Stomach (tissue), 4 donors: ENCODE measurements at regions not wholly inside any gene's neighbourhood (a gene's known extent, or its start where the extent isn't known, plus 50 kb on each side); places are given as distances from the start of the nearest gene placed in this dataset.

Experiments
- CTCF ChIP-seq, 7 experiments: fragments of 450-650 bp in 4 of 7; fragments of 200-600 bp in 3 of 7; sonication (generic) in 3 of 7; IDR thresholded peaks; one replicate each; pipeline ENCODE4 v1.5.1; 2016 to 2019; ENCODE audit warnings: antibody characterized with exemption in 7 of 7, control low read depth in 2 of 7, mild to moderate bottlenecking in 1 of 7
- POLR2A ChIP-seq, 4 donors: fragments of 450-650 bp; IDR thresholded peaks; one replicate each; pipeline ENCODE4 v1.6.1; 2016; ENCODE audit warnings: antibody characterized with exemption in 4 of 4, control low read depth in 2 of 4, mild to moderate bottlenecking in 1 of 4, moderate library complexity in 1 of 4
- POLR2AphosphoS5 ChIP-seq, 3 donors: sonication (generic); formaldehyde crosslinking; IDR thresholded peaks; one replicate each; pipeline ENCODE4 v1.6.1; 2016; ENCODE audit warnings: antibody characterized with exemption in 3 of 3

- no peak for TF ChIP-seq CTCF (IDR thresholded peaks at IDR 0.05)
- TF ChIP-seq POLR2A (IDR thresholded peaks at IDR 0.05): no peak
- no peak for TF ChIP-seq POLR2AphosphoS5 (IDR thresholded peaks at IDR 0.05)
These were observed 290.3 kb downstream of the CYRIA start for GRCh38 chr2:16375351-16375750.
